Adrenal gland (tissue), 5 donors: ENCODE measurements at regions not wholly inside any gene's neighbourhood (a gene's known extent, or its start where the extent isn't known, plus 50 kb on each side); places are given as distances from the start of the nearest gene placed in this dataset.

ENCODE experiments used
- CTCF ChIP-seq, 6 experiments: fragments of 450-650 bp in 4 of 6; fragments of 200-600 bp in 2 of 6; sonication (generic) in 1 of 6; IDR thresholded peaks; 1 replicate in 5 of 6; 2 replicates in 1 of 6; pipeline versions ENCODE4 v1.5.1 to v1.8.0; 2016 to 2021; ENCODE audit warnings: antibody characterized with exemption in 6 of 6, mild to moderate bottlenecking in 2 of 6, moderate library complexity in 1 of 6
- POLR2A ChIP-seq, 2 donors: fragments of 450-650 bp; IDR thresholded peaks; one replicate each; pipeline ENCODE4 v1.6.1; 2017; ENCODE audit warnings: antibody characterized with exemption in 2 of 2, mild to moderate bottlenecking in 2 of 2, moderate library complexity in 1 of 2
- donor health status: DM: no; HTN: no; CAD: no.

DNA sequence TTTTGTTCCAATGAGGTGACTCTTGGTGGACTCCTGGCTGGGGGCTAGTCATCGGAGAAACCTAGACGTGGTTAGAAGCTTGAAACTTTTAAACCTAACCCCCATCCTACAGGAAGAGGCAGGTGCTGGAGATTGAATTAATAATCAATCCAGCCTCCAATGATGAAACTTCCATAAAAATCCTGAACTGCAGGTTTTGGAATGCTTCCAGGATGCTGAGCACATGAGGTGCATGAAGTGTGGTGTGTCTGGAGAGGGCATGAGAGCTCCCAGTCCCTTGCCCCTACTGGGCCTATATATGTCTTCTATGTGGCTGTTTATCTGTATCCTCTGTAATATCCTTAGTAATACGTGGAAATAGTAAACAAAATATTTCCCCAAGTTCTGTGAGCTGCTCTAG lies 90.7 kb upstream of the PDHA2 start:
- TF ChIP-seq CTCF (IDR thresholded peaks at IDR 0.05) = no peak
- no peak for TF ChIP-seq POLR2A (IDR thresholded peaks at IDR 0.05)
